ENCODE measurements at regions not wholly inside any gene's neighbourhood (a gene's known extent, or its start where the extent isn't known, plus 50 kb on each side); places are given as distances from the start of the nearest gene placed in this dataset.

GRCh38 chr2:166593403-166593802 lies 99.4 kb upstream of the SCN7A start:
- ATAC-seq (no peak), DNase-seq (no peak)
- CTCF ChIA-PET = interaction anchor here (0.6 kb wide), 1 partner anchor 151 kb away, joined by 3 read pairs; no protein-coding TSS in a partner anchor
- H3K9me3 Mint-ChIP-seq (ENCODE audit: low read depth) = peaks cover 9% of the 10 kb centered on the region
- no peaks in the 10 kb centered on the region for H3K27me3 Mint-ChIP-seq
- no peaks in the 10 kb centered on the region for H3K36me3 Mint-ChIP-seq (ENCODE audit: low read depth)
- POLR2A ChIA-PET = interaction anchor here (0.8 kb wide), 1 partner anchor 1031 kb away, joined by 3 read pairs; no protein-coding TSS in a partner anchor
- no peak overlapping the region for H3K27ac Mint-ChIP-seq
- H3K4me3 Mint-ChIP-seq = no peak overlapping the region
- no peaks in the 10 kb centered on the region for H3K4me1 Mint-ChIP-seq
- intact Hi-C loops (cut with DNase I, micrococcal nuclease) = no loop called here

GRCh38 chr2:166592750-166593149 lies 98.7 kb upstream of the SCN7A start:
- ATAC-seq (no peak), DNase-seq (no peak)
- intact Hi-C loops (cut with DNase I, micrococcal nuclease) = no loop called here
- Mint-ChIP-seq H3K36me3 (ENCODE audit: low read depth) (no peaks in the 10 kb centered on the region), H3K9me3 (ENCODE audit: low read depth) (peaks cover 7% of the 10 kb centered on the region), H3K27ac (no peak overlapping the region), H3K4me3 (no peak overlapping the region), H3K27me3 (no peaks in the 10 kb centered on the region), H3K4me1 (no peaks in the 10 kb centered on the region)
- ChIA-PET CTCF (no interaction called here), POLR2A (no interaction called here)

- intact Hi-C loops (cut with DNase I, micrococcal nuclease) = no loop called here
- Mint-ChIP-seq H3K36me3 (ENCODE audit: low read depth) (no peaks in the 10 kb centered on the region), H3K4me3 (no peak overlapping the region), H3K27ac (no peak overlapping the region), H3K27me3 (no peaks in the 10 kb centered on the region), H3K9me3 (ENCODE audit: low read depth) (no peaks in the 10 kb centered on the region), H3K4me1 (no peaks in the 10 kb centered on the region)
- no peak for DNase-seq
- ATAC-seq = no peak
- CTCF ChIA-PET = no interaction called here
- POLR2A ChIA-PET = no interaction called here
These were observed 97.2 kb upstream of the SCN7A start for GRCh38 chr2:166591226-166591625.

- CTCF ChIA-PET = no interaction called here
- Mint-ChIP-seq H3K27me3 (no peaks in the 10 kb centered on the region), H3K9me3 (ENCODE audit: low read depth) (no peaks in the 10 kb centered on the region), H3K27ac (no peak overlapping the region), H3K36me3 (ENCODE audit: low read depth) (no peaks in the 10 kb centered on the region), H3K4me1 (no peaks in the 10 kb centered on the region), H3K4me3 (no peak overlapping the region)
- intact Hi-C loops (cut with DNase I, micrococcal nuclease) = no loop called here
- DNase-seq (no peak), ATAC-seq (no peak)
- POLR2A ChIA-PET = no interaction called here
These were observed 79.3 kb upstream of the SCN7A start for GRCh38 chr2:166573391-166573790.

- POLR2A ChIA-PET = no interaction called here
- no peaks in the 10 kb centered on the region for H3K4me1 Mint-ChIP-seq
- no peak overlapping the region for H3K4me3 Mint-ChIP-seq
- no peaks in the 10 kb centered on the region for H3K27me3 Mint-ChIP-seq
- H3K9me3 Mint-ChIP-seq (ENCODE audit: low read depth) = no peaks in the 10 kb centered on the region
- intact Hi-C loops (cut with DNase I, micrococcal nuclease) = no loop called here
- DNase-seq = no peak
- no peak overlapping the region for H3K27ac Mint-ChIP-seq
- CTCF ChIA-PET = no interaction called here
- no peak for ATAC-seq
- no peaks in the 10 kb centered on the region for H3K36me3 Mint-ChIP-seq (ENCODE audit: low read depth)
These were observed 78.9 kb upstream of the SCN7A start for GRCh38 chr2:166572937-166573336.

- intact Hi-C loops (cut with DNase I, micrococcal nuclease) = no loop called here
- Mint-ChIP-seq H3K36me3 (ENCODE audit: low read depth) (no peaks in the 10 kb centered on the region), H3K27me3 (peaks cover 2% of the 10 kb centered on the region), H3K27ac (no peak overlapping the region), H3K4me3 (no peak overlapping the region), H3K4me1 (no peaks in the 10 kb centered on the region), H3K9me3 (ENCODE audit: low read depth) (no peaks in the 10 kb centered on the region)
- ChIA-PET POLR2A (no interaction called here), CTCF (no interaction called here)
- ATAC-seq (no peak), DNase-seq (no peak)
These were observed 74.4 kb upstream of the SCN7A start for GRCh38 chr2:166568409-166568808.

GRCh38 chr2:166565501-166565900 lies 71.5 kb upstream of the SCN7A start:
- H3K4me1 Mint-ChIP-seq = no peaks in the 10 kb centered on the region
- no peaks in the 10 kb centered on the region for H3K9me3 Mint-ChIP-seq (ENCODE audit: low read depth)
- H3K4me3 Mint-ChIP-seq = no peak overlapping the region
- DNase-seq (no peak), ATAC-seq (no peak)
- no peak overlapping the region for H3K27ac Mint-ChIP-seq
- ChIA-PET POLR2A (no interaction called here), CTCF (no interaction called here)
- intact Hi-C loops (cut with DNase I, micrococcal nuclease) = no loop called here
- H3K36me3 Mint-ChIP-seq (ENCODE audit: low read depth) = no peaks in the 10 kb centered on the region
- H3K27me3 Mint-ChIP-seq = peaks cover 3% of the 10 kb centered on the region

GRCh38 chr2:166563894-166564293 lies 69.8 kb upstream of the SCN7A start:
- ChIA-PET CTCF (interaction anchor here (0.6 kb wide), 1 partner anchor 648 kb away, joined by 3 read pairs; no protein-coding TSS in a partner anchor), POLR2A (no interaction called here)
- ATAC-seq = no peak
- H3K27me3 Mint-ChIP-seq = peaks cover 3% of the 10 kb centered on the region
- no peak for DNase-seq
- no peak overlapping the region for H3K4me3 Mint-ChIP-seq
- no peaks in the 10 kb centered on the region for H3K4me1 Mint-ChIP-seq
- intact Hi-C loops (cut with DNase I, micrococcal nuclease) = no loop called here
- no peaks in the 10 kb centered on the region for H3K9me3 Mint-ChIP-seq (ENCODE audit: low read depth)
- H3K36me3 Mint-ChIP-seq (ENCODE audit: low read depth) = no peaks in the 10 kb centered on the region
- no peak overlapping the region for H3K27ac Mint-ChIP-seq

- ATAC-seq (no peak), DNase-seq (no peak)
- intact Hi-C loops (cut with DNase I, micrococcal nuclease) = no loop called here
- no peak overlapping the region for H3K4me3 Mint-ChIP-seq
- no peaks in the 10 kb centered on the region for H3K9me3 Mint-ChIP-seq (ENCODE audit: low read depth)
- peaks cover 3% of the 10 kb centered on the region for H3K27me3 Mint-ChIP-seq
- no peak overlapping the region for H3K27ac Mint-ChIP-seq
- ChIA-PET POLR2A (no interaction called here), CTCF (no interaction called here)
- no peaks in the 10 kb centered on the region for H3K36me3 Mint-ChIP-seq (ENCODE audit: low read depth)
- H3K4me1 Mint-ChIP-seq = no peaks in the 10 kb centered on the region
These were observed 66.0 kb upstream of the SCN7A start for GRCh38 chr2:166560022-166560421.

- DNase-seq (no peak), ATAC-seq (no peak)
- Mint-ChIP-seq H3K27ac (no peak overlapping the region), H3K4me3 (no peak overlapping the region), H3K4me1 (no peaks in the 10 kb centered on the region), H3K9me3 (ENCODE audit: low read depth) (no peaks in the 10 kb centered on the region), H3K36me3 (ENCODE audit: low read depth) (no peaks in the 10 kb centered on the region), H3K27me3 (peaks cover 4% of the 10 kb centered on the region)
- intact Hi-C loops (cut with DNase I, micrococcal nuclease) = no loop called here
- POLR2A ChIA-PET = no interaction called here
- CTCF ChIA-PET = no interaction called here
These were observed 56.9 kb upstream of the SCN7A start for GRCh38 chr2:166550923-166551322.

GRCh38 chr2:166545473-166545872 lies 51.4 kb upstream of the SCN7A start:
- DNase-seq = no peak
- Mint-ChIP-seq H3K9me3 (ENCODE audit: low read depth) (no peaks in the 10 kb centered on the region), H3K27ac (no peak overlapping the region), H3K4me3 (no peak overlapping the region), H3K4me1 (no peaks in the 10 kb centered on the region), H3K36me3 (ENCODE audit: low read depth) (no peaks in the 10 kb centered on the region), H3K27me3 (no peaks in the 10 kb centered on the region)
- ChIA-PET POLR2A (no interaction called here), CTCF (no interaction called here)
- intact Hi-C loops (cut with DNase I, micrococcal nuclease) = no loop called here
- ATAC-seq = no peak

Measured in activated CD4-positive, alpha-beta T cell treated with anti-CD3 and anti-CD28 coated beads for 36 hours (primary cell).